ENCODE measurements at regions not wholly inside any gene's neighbourhood (a gene's known extent, or its start where the extent isn't known, plus 50 kb on each side); places are given as distances from the start of the nearest gene placed in this dataset.

DNA sequence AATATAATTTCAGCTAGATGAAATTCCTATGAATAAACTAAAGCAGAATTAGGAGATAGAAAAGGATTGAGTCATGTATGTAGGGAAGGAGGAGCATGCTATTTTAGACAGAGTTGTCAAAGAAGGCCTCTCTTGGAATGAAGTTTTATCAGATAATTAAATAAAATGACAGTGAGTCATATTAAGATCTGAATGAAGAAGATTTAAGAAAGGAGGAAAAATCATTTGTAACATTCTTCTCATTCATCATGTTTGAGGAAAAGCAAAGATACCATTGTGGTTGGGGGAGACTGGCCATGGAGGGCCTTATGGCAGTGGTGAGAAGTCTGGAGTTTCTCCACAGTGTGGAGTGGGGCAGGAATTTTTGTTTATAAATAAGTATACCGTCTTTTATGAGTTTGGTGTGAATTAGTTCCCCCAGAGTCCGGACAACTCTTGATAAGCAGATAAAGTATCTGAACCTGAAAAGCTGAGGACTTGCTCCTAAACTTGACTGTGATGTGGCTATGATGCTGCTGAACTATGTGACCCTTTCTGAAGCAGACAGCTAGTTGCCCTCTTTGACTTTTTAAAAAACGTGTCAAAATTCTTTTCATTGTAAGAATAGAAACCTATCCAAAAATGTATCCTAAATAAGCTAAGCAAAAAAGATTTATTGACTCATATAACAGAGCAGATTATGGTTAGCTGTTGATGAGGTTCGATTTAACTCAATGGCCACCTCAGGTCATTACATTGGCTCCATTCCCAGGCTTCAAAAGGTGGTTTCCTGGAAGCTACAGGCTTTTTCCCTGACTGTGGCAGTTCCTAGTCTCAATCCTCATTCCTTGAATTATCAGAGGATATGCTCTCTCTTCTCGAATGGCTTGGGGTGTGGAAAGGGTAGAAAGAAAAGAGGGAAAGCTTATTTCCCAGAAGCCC is 90.8 kb downstream of the LHX9 start:
- H3K4me3 Mint-ChIP-seq, result no peak overlapping the region
- H3K27ac Mint-ChIP-seq, result no peak overlapping the region
- H3K4me1 Mint-ChIP-seq, result no peaks in the 10 kb centered on the region
- H3K36me3 Mint-ChIP-seq, result no peaks in the 10 kb centered on the region
- no peak for DNase-seq
- H3K27me3 Mint-ChIP-seq (ENCODE audit: low read depth in 3 of 3), result peaks cover 2 to 12% (median 4%) of the 10 kb centered on the region in 3 donors
- H3K9me3 Mint-ChIP-seq, result peaks cover 0 to 13% (median 5%) of the 10 kb centered on the region in 6 donors

DNA sequence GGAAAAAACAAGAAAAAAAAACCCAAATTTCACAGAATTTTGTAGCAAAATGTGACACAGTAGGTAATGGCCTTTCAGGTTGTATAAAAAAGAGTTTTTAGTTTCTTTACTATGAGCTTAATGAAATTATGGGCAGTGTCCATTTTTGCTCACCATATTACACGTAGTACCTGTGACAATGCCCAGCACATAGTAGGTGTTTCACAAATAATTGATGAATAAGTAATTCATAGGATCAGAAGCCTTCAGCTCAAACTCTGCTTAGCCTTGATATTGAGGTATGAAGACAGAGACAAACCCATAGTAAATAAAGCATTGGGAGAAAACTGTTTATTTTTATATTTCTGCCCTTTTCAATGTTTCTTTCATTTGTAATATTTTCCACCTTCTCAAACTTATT is 97.2 kb downstream of the LHX9 start:
- DNase-seq, result no peak
- no peaks in the 10 kb centered on the region for H3K4me1 Mint-ChIP-seq
- H3K9me3 Mint-ChIP-seq, result peaks cover 0 to 10% (median 1%) of the 10 kb centered on the region in 6 donors
- H3K27me3 Mint-ChIP-seq (ENCODE audit: low read depth in 3 of 3), result peaks cover 0 to 9% (median 2%) of the 10 kb centered on the region in 3 donors
- H3K4me3 Mint-ChIP-seq, result no peak overlapping the region
- no peak overlapping the region for H3K27ac Mint-ChIP-seq
- no peaks in the 10 kb centered on the region for H3K36me3 Mint-ChIP-seq

- Mint-ChIP-seq H3K36me3 (no peaks in the 10 kb centered on the region), H3K4me3 (no peak overlapping the region), H3K27me3 (ENCODE audit: low read depth in 3 of 3) (peaks cover 0 to 13% (median 3%) of the 10 kb centered on the region in 3 donors), H3K9me3 (peaks cover 0 to 6% (median 1%) of the 10 kb centered on the region in 6 donors), H3K4me1 (no peaks in the 10 kb centered on the region), H3K27ac (no peak overlapping the region)
- DNase-seq, result no peak
Measured at GRCh38 chr1:198015309-198015708, 98.1 kb downstream of the LHX9 start.

- Mint-ChIP-seq H3K27me3 (ENCODE audit: low read depth in 3 of 3) (peaks cover 2 to 7% (median 3%) of the 10 kb centered on the region in 3 donors), H3K36me3 (no peaks in the 10 kb centered on the region), H3K4me1 (no peaks in the 10 kb centered on the region), H3K9me3 (peaks cover 0 to 2% (median 0%) of the 10 kb centered on the region in 6 donors), H3K27ac (no peak overlapping the region), H3K4me3 (no peak overlapping the region)
- DNase-seq, result no peak
Measured at GRCh38 chr1:198018529-198018928, 101.4 kb downstream of the LHX9 start.

DNA sequence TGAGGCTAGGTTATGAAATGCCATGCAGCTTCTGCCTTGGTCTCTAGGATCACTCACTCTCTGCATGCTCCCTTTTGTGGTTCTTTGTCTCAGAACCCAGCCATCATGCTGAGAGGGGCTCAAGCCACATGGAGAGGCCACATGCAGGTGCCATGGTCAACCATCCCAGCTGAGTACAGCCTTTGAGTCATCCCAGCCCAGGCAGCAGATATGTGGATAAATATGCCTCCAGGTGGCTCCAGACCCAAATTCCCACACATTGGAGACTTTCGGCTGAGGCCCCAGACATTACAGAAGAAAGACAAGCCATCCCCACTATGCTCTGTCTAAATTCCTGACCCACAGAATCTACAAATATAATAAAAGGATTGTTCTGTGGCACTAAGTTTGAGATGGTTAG is 102.0 kb downstream of the LHX9 start:
- Mint-ChIP-seq H3K36me3 (no peaks in the 10 kb centered on the region), H3K27me3 (ENCODE audit: low read depth in 3 of 3) (peaks cover 2 to 7% (median 3%) of the 10 kb centered on the region in 3 donors), H3K4me1 (no peaks in the 10 kb centered on the region), H3K4me3 (no peak overlapping the region), H3K27ac (no peak overlapping the region), H3K9me3 (peaks cover 0 to 2% (median 0%) of the 10 kb centered on the region in 6 donors)
- no peak for DNase-seq

DNA sequence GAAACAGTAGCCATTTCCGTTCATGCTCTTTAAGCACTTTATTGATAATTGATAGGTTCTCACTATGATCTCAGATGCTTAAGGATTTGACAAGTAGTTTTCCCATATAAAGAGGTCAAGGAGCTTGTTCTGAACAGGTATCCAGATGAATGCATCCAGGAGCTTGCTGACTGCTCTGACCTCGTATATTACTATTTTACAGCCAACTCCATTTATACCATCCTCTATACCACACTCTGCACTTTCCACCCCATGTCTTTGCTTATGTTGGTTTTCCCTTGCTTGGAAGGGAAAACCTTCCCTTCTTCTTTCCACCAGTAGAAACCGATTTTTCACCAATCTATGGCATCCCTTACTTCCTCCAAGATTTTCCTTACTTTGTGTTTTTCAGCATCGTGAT is 107.2 kb downstream of the LHX9 start:
- H3K27ac Mint-ChIP-seq, result no peak overlapping the region
- H3K4me1 Mint-ChIP-seq, result no peaks in the 10 kb centered on the region
- no peak for DNase-seq
- H3K4me3 Mint-ChIP-seq, result no peak overlapping the region
- H3K9me3 Mint-ChIP-seq, result no peaks in the 10 kb centered on the region
- H3K36me3 Mint-ChIP-seq, result no peaks in the 10 kb centered on the region
- H3K27me3 Mint-ChIP-seq (ENCODE audit: low read depth in 3 of 3), result peaks cover 3 to 12% (median 5%) of the 10 kb centered on the region in 3 donors

GRCh38 chr1:198024782-198025181 is 107.6 kb downstream of the LHX9 start:
- no peak for DNase-seq
- no peaks in the 10 kb centered on the region for H3K9me3 Mint-ChIP-seq
- H3K36me3 Mint-ChIP-seq, result no peaks in the 10 kb centered on the region
- H3K27ac Mint-ChIP-seq, result no peak overlapping the region
- no peaks in the 10 kb centered on the region for H3K4me1 Mint-ChIP-seq
- H3K4me3 Mint-ChIP-seq, result no peak overlapping the region
- H3K27me3 Mint-ChIP-seq (ENCODE audit: low read depth in 3 of 3), result peaks cover 2 to 9% (median 3%) of the 10 kb centered on the region in 3 donors

- Mint-ChIP-seq H3K36me3 (no peaks in the 10 kb centered on the region), H3K4me1 (no peaks in the 10 kb centered on the region), H3K4me3 (no peak overlapping the region), H3K9me3 (no peaks in the 10 kb centered on the region), H3K27me3 (ENCODE audit: low read depth in 3 of 3) (peaks cover 0 to 7% (median 4%) of the 10 kb centered on the region in 3 donors), H3K27ac (no peak overlapping the region)
- no peak for DNase-seq
Measured at GRCh38 chr1:198030682-198031081, 113.5 kb downstream of the LHX9 start.

DNA sequence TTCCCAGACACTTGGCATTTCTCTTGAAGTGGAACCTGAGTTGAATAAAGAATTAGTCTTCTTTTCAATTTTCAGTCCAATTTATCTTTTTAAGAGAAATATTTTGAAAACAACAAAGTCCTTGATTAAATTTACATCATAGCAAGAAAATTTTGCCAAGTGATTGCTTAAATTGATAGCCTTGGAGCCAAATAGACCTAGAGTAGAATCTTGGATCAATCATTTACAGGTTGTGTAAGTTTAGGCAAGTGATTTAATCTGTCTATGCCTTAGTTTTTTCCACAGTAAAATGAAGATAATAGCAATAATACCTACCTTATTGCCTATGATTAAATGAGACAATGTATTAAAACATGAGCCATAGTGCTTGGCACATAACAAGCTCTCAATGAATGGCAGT is 113.9 kb downstream of the LHX9 start:
- Mint-ChIP-seq H3K36me3 (no peaks in the 10 kb centered on the region), H3K27ac (no peak overlapping the region), H3K4me3 (no peak overlapping the region), H3K27me3 (ENCODE audit: low read depth in 3 of 3) (peaks cover 0 to 7% (median 4%) of the 10 kb centered on the region in 3 donors), H3K9me3 (no peaks in the 10 kb centered on the region), H3K4me1 (no peaks in the 10 kb centered on the region)
- DNase-seq, result no peak

DNA sequence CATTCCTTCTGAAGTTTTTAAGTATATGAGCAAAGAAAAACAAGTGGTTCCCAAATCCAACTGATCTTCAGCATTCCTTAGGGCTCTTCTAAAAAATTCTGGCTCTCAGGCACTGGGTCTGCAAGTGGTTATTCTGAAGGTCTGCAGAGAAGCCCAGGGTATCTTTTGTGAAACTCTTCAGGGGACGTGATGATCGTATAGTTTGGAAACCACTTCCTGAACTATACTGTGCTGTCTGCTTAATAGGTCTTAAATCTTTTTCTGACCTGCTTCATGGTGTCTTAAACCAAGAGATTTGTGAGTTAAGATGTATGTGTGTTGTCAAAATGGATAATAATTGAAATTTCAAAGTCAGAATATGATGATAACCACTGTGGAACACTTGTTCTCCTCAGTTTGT is 115.5 kb downstream of the LHX9 start:
- Mint-ChIP-seq H3K4me3 (no peak overlapping the region), H3K4me1 (no peaks in the 10 kb centered on the region), H3K9me3 (no peaks in the 10 kb centered on the region), H3K27me3 (ENCODE audit: low read depth in 3 of 3) (peaks cover 0 to 5% (median 4%) of the 10 kb centered on the region in 3 donors), H3K27ac (no peak overlapping the region), H3K36me3 (no peaks in the 10 kb centered on the region)
- no peak for DNase-seq

DNA sequence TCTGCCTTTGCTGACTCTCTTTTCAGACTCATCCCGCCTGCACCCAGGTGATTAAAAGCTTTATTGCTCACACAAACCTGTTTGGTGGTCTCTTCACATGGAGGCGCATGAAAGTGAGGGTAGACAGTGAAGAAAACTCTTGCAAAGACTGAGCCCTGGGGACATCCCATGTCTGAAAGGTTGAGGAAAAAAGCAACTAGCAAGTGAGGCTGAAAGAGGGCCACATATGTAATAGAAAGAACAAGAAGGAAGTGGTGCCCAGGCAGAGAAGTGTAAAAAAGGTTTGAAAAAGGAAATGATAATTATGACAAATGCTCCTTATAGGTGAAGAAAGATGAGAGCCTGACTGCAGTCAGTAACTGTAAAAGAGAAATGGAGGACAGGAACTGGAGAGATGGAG is 115.9 kb upstream of the NEK7 start:
- Mint-ChIP-seq H3K27ac (no peak overlapping the region), H3K36me3 (no peaks in the 10 kb centered on the region), H3K4me3 (no peak overlapping the region), H3K27me3 (ENCODE audit: low read depth in 3 of 3) (no peaks in the 10 kb centered on the region), H3K9me3 (no peaks in the 10 kb centered on the region), H3K4me1 (no peaks in the 10 kb centered on the region)
- DNase-seq, result no peak

- H3K36me3 Mint-ChIP-seq, result peaks cover 0 to 4% (median 0%) of the 10 kb centered on the region in 3 donors
- H3K27me3 Mint-ChIP-seq (ENCODE audit: low read depth in 3 of 3), result no peaks in the 10 kb centered on the region
- no peak overlapping the region for H3K27ac Mint-ChIP-seq
- no peak overlapping the region for H3K4me3 Mint-ChIP-seq
- H3K9me3 Mint-ChIP-seq, result no peaks in the 10 kb centered on the region
- H3K4me1 Mint-ChIP-seq, result peaks cover 0 to under 1% of the 10 kb centered on the region in 2 donors
- DNase-seq, result no peak
Measured at GRCh38 chr1:198042168-198042567, 114.6 kb upstream of the NEK7 start.

- H3K36me3 Mint-ChIP-seq, result peaks cover 0 to 4% (median 0%) of the 10 kb centered on the region in 3 donors
- peak overlapping the region in 2 of 6 donors; percentile 25 for H3K27ac Mint-ChIP-seq
- no peaks in the 10 kb centered on the region for H3K9me3 Mint-ChIP-seq
- H3K4me3 Mint-ChIP-seq, result peak overlapping the region in 1 of 5 donors; percentile 36
- peaks cover 0 to 2% (median 2%) of the 10 kb centered on the region in 3 donors for H3K27me3 Mint-ChIP-seq (ENCODE audit: low read depth in 3 of 3)
- peaks cover 9 to 12% of the 10 kb centered on the region in 2 donors for H3K4me1 Mint-ChIP-seq
- DNase-seq, result peak; percentile 2 to 5 (median 5)
Measured at GRCh38 chr1:198047913-198048312, 108.9 kb upstream of the NEK7 start.

- H3K27me3 Mint-ChIP-seq (ENCODE audit: low read depth in 3 of 3), result peaks cover 0 to 6% (median 6%) of the 10 kb centered on the region in 3 donors
- no peaks in the 10 kb centered on the region for H3K4me1 Mint-ChIP-seq
- no peak overlapping the region for H3K27ac Mint-ChIP-seq
- no peak overlapping the region for H3K4me3 Mint-ChIP-seq
- H3K36me3 Mint-ChIP-seq, result no peaks in the 10 kb centered on the region
- DNase-seq, result no peak
- H3K9me3 Mint-ChIP-seq, result no peaks in the 10 kb centered on the region
Measured at GRCh38 chr1:198054510-198054909, 102.3 kb upstream of the NEK7 start.

Measured in immature natural killer cell (primary cell).